ENCODE measurements at regions not wholly inside any gene's neighbourhood (a gene's known extent, or its start where the extent isn't known, plus 50 kb on each side); places are given as distances from the start of the nearest gene placed in this dataset.

GRCh38 chr1:194043984-194044755 lies 857.8 kb upstream of the B3GALT2 start:
- no peak for TF ChIP-seq CTCF (IDR thresholded peaks at IDR 0.05)
- Mint-ChIP-seq H3K4me1 (no peaks in the 10 kb centered on the region), H3K4me3 (no peak overlapping the region), H3K27ac (no peak overlapping the region), H3K9me3 (no peaks in the 10 kb centered on the region), H3K27me3 (no peaks in the 10 kb centered on the region), H3K36me3 (ENCODE audit: low read depth) (no peaks in the 10 kb centered on the region)
- DNase-seq: no peak
- ChIA-PET CTCF (no interaction called here), POLR2A (no interaction called here)
- ATAC-seq (ENCODE audit: low read depth): no peak
- intact Hi-C loops (cut with micrococcal nuclease): no loop called here

- intact Hi-C loops (cut with micrococcal nuclease): no loop called here
- no peaks in the 10 kb centered on the region for H3K4me1 Mint-ChIP-seq
- no peak for TF ChIP-seq CTCF (IDR thresholded peaks at IDR 0.05)
- no peak for DNase-seq
- no peaks in the 10 kb centered on the region for H3K9me3 Mint-ChIP-seq
- H3K36me3 Mint-ChIP-seq (ENCODE audit: low read depth): no peaks in the 10 kb centered on the region
- CTCF ChIA-PET: no interaction called here
- no peaks in the 10 kb centered on the region for H3K27me3 Mint-ChIP-seq
- no peak overlapping the region for H3K4me3 Mint-ChIP-seq
- H3K27ac Mint-ChIP-seq: no peak overlapping the region
- POLR2A ChIA-PET: no interaction called here
- ATAC-seq (ENCODE audit: low read depth): no peak
These were observed 856.3 kb upstream of the B3GALT2 start for GRCh38 chr1:194042736-194043135.

- ChIA-PET CTCF (no interaction called here), POLR2A (no interaction called here)
- intact Hi-C loops (cut with micrococcal nuclease): no loop called here
- no peaks in the 10 kb centered on the region for H3K4me1 Mint-ChIP-seq
- TF ChIP-seq CTCF (IDR thresholded peaks at IDR 0.05): no peak
- H3K9me3 Mint-ChIP-seq: no peaks in the 10 kb centered on the region
- ATAC-seq (ENCODE audit: low read depth): no peak
- H3K4me3 Mint-ChIP-seq: no peak overlapping the region
- H3K27me3 Mint-ChIP-seq: no peaks in the 10 kb centered on the region
- H3K27ac Mint-ChIP-seq: no peak overlapping the region
- DNase-seq: no peak
- no peaks in the 10 kb centered on the region for H3K36me3 Mint-ChIP-seq (ENCODE audit: low read depth)
These were observed 854.1 kb upstream of the B3GALT2 start for GRCh38 chr1:194040496-194040895.

GRCh38 chr1:194039578-194039977 lies 853.2 kb upstream of the B3GALT2 start:
- Mint-ChIP-seq H3K27me3 (no peaks in the 10 kb centered on the region), H3K36me3 (ENCODE audit: low read depth) (no peaks in the 10 kb centered on the region), H3K4me1 (no peaks in the 10 kb centered on the region), H3K9me3 (no peaks in the 10 kb centered on the region), H3K27ac (no peak overlapping the region), H3K4me3 (no peak overlapping the region)
- DNase-seq (no peak), ATAC-seq (ENCODE audit: low read depth) (no peak)
- POLR2A ChIA-PET: no interaction called here
- TF ChIP-seq CTCF (IDR thresholded peaks at IDR 0.05): no peak
- CTCF ChIA-PET: no interaction called here
- intact Hi-C loops (cut with micrococcal nuclease): no loop called here

- H3K4me1 Mint-ChIP-seq: no peaks in the 10 kb centered on the region
- no peaks in the 10 kb centered on the region for H3K27me3 Mint-ChIP-seq
- no peak overlapping the region for H3K4me3 Mint-ChIP-seq
- CTCF ChIA-PET: no interaction called here
- intact Hi-C loops (cut with micrococcal nuclease): no loop called here
- no peak for DNase-seq
- ATAC-seq (ENCODE audit: low read depth): no peak
- TF ChIP-seq CTCF (IDR thresholded peaks at IDR 0.05): no peak
- peaks cover 7% of the 10 kb centered on the region for H3K9me3 Mint-ChIP-seq
- H3K36me3 Mint-ChIP-seq (ENCODE audit: low read depth): no peaks in the 10 kb centered on the region
- H3K27ac Mint-ChIP-seq: no peak overlapping the region
- POLR2A ChIA-PET: no interaction called here
These were observed 847.2 kb upstream of the B3GALT2 start for GRCh38 chr1:194033646-194034045.
